Stimulated activated naive B cell treated with anti-CD40 and anti-IgM and Interleukin-4, amounts not matched to agents 10 μg/mL and 1 μg/mL and 100 μg/mL, for 72 hours (primary cell): ENCODE measurements at regions not wholly inside any gene's neighbourhood (a gene's known extent, or its start where the extent isn't known, plus 50 kb on each side); places are given as distances from the start of the nearest gene placed in this dataset.
"Not testable (repeated sequence)": the region's sequence is repeated elsewhere in the genome, so short reads cannot be mapped to it uniquely, and the experiment has no call there.

Experiments used
- ATAC-seq, 2 donors: fragments of 150-1000 bp; cut with Tn5 transposase; replicated peaks; 2 replicates each; pipeline ENCODE4 v1.10.0; 2021; ENCODE audit warnings: moderate library complexity in 1 of 2
- DNase-seq: peaks from one replicate; pipeline ENCODE4 v3.0.0; 2021
- H3K27ac Mint-ChIP-seq: one replicate; pipeline ENCODE4 v1.8.0; 2022; ENCODE audit warnings: mild to moderate bottlenecking, mixed read lengths
- H3K27me3 Mint-ChIP-seq, 2 donors: one replicate each; pipeline ENCODE4 v1.8.0; 2022; ENCODE audit warnings: mixed read lengths in 2 of 2
- H3K36me3 Mint-ChIP-seq, 2 donors: one replicate each; pipeline ENCODE4 v1.8.0; 2022; ENCODE audit warnings: mixed read lengths in 2 of 2, mild to moderate bottlenecking in 1 of 2
- H3K4me1 Mint-ChIP-seq, 2 donors: one replicate each; pipeline ENCODE4 v1.8.0; 2022; ENCODE audit warnings: mixed read lengths in 2 of 2, mild to moderate bottlenecking in 1 of 2
- H3K4me3 Mint-ChIP-seq, 2 donors: one replicate each; pipeline ENCODE4 v1.8.0; 2022; ENCODE audit warnings: mild to moderate bottlenecking in 2 of 2, mixed read lengths in 2 of 2, moderate library complexity in 1 of 2
- H3K9me3 Mint-ChIP-seq, 2 donors: one replicate each; pipeline ENCODE4 v1.8.0; 2022; ENCODE audit warnings: mixed read lengths in 2 of 2, mild to moderate bottlenecking in 1 of 2

DNA sequence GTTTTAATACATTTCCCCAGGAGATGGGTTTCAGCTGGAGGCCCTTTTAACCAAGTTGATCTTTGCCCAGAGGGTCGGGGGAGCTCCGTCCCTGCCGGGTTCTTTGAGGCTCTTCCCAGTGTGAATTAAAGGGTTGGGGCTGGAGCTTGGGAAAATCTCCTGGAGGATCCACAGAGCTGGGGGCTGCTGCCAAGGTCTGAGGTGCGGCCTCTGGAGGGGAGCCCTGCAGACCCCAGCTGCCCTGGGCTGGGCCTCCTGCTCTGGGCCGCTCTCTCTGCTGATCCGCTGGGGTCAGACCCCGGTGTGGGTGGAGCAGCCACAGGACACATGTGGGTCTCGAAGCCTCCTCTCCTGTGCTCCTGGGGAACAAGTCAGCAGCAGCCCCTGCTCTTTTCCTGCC, 51.4 kb upstream of the SFSWAP start:
- H3K27me3 Mint-ChIP-seq = peaks cover 14 to 28% of the 10 kb centered on the region in 2 donors
- not testable (repeated sequence) for DNase-seq, H3K27ac Mint-ChIP-seq, H3K4me1 Mint-ChIP-seq, H3K4me3 Mint-ChIP-seq, ATAC-seq, H3K9me3 Mint-ChIP-seq, H3K36me3 Mint-ChIP-seq

DNA sequence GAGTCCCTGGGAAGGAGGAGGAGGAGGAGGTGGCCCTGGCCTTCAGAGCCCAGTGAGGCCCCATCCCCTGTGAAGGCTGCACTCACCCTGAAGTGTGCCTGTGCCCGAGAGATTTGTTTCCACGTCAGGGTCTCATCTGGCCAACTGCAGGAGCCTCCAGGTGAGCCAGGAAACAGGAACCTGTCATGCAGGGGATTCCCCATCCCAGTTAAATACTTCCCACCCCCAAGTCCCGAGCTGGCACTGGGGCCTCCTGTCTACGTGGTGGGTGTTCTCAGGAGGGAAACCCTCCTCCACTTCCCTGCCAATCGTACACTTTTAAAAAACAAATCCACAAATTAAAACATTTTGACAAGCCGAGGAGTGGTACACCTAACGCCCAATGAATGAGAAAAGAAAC, 50.9 kb upstream of the SFSWAP start:
- peaks cover 14 to 28% of the 10 kb centered on the region in 2 donors for H3K27me3 Mint-ChIP-seq
- not testable (repeated sequence) for H3K4me1 Mint-ChIP-seq, DNase-seq, H3K9me3 Mint-ChIP-seq, H3K27ac Mint-ChIP-seq, ATAC-seq, H3K4me3 Mint-ChIP-seq, H3K36me3 Mint-ChIP-seq

DNA sequence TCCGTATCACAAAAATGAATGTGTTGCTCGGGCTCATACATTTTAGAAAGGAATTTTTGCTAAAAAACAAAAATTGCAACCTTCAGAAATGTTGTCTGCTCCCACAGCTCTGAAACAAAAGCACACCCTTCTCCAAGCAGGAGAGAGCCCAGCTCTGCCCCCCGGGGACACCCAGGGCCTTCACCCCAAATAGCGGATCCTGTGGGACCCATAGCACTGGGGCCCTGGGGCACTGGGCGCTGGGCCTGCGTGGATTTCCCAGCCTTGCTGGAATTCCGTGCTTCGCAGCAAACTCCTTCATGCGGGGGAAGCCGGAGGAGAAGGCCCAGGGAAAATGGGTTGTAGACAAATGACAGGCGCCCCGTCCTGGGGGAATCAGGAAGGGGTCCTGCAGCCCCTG, 50.5 kb upstream of the SFSWAP start:
- H3K36me3 Mint-ChIP-seq, H3K4me1 Mint-ChIP-seq, H3K4me3 Mint-ChIP-seq, ATAC-seq, H3K27ac Mint-ChIP-seq, DNase-seq, H3K9me3 Mint-ChIP-seq: not testable (repeated sequence)
- H3K27me3 Mint-ChIP-seq = peaks cover 14 to 28% of the 10 kb centered on the region in 2 donors
